ENCODE measurements at regions not wholly inside any gene's neighbourhood (a gene's known extent, or its start where the extent isn't known, plus 50 kb on each side); places are given as distances from the start of the nearest gene placed in this dataset.

- TF ChIP-seq TCF7L2 (IDR thresholded peaks at IDR 0.05; ENCODE audit: low read depth, low read length): no peak
- no peak for TF ChIP-seq CTCF (CRISPR knock-in tag; IDR thresholded peaks at IDR 0.05)
- TF ChIP-seq ZNF792 (CRISPR knock-in tag; IDR thresholded peaks at IDR 0.05): no peak
- no peak for TF ChIP-seq POLR2A (IDR thresholded peaks at IDR 0.05; ENCODE audit: insufficient read depth in 1 of 2, low read depth in 2 of 2, low read length in 2 of 2)
- TF ChIP-seq BRF2 (CRISPR knock-in tag; IDR thresholded peaks at IDR 0.05): no peak
Measured at GRCh38 chr16:5647051-5647450, 549.5 kb upstream of the EEF2KMT start.

Data from HepG2 (cell line).